Fibroblast of the conjunctiva (primary cell): ENCODE measurements at regions not wholly inside any gene's neighbourhood (a gene's known extent, or its start where the extent isn't known, plus 50 kb on each side); places are given as distances from the start of the nearest gene placed in this dataset.
"Not testable (repeated sequence)": the region's sequence is repeated elsewhere in the genome, so short reads cannot be mapped to it uniquely, and the experiment has no call there.

Experiments used
- DNase-seq: peaks from one replicate; pipeline ENCODE4 v3.0.0-alpha.2; 2010; ENCODE audit warnings: low read depth

- DNase-seq, result no peak
These were observed 1023.2 kb downstream of the TMTC2 start for GRCh38 chr12:83709899-83710298.

- peak; percentile 2 for DNase-seq
These were observed 1014.1 kb downstream of the TMTC2 start for GRCh38 chr12:83700838-83701237.

DNA sequence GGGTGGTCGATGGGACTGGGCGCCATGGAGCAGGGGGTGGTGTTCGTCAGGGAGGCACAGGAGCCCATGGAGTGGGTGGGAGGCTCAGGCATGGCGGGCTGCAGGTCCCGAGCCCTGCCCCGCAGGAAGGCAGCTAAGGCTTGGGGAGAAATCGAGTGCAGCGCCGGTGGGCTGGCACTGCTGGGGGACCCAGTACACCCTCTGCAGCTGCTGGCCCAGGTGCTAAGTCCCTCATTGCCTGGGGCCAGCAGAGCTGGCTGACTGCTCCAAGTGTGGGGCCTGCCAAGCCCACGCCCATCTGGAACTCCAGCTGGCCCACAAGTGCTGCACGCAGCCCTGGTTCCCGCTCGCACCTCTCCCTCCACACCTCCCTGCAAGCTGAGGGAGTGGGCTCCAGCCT, 1009.6 kb downstream of the TMTC2 start:
- DNase-seq, result not testable (repeated sequence)

GRCh38 chr12:83691730-83692129, 1005.0 kb downstream of the TMTC2 start:
- DNase-seq, result no peak

GRCh38 chr12:83690465-83690864, 1003.8 kb downstream of the TMTC2 start:
- no peak for DNase-seq

GRCh38 chr12:83689333-83689732, 1002.6 kb downstream of the TMTC2 start:
- no peak for DNase-seq

DNA sequence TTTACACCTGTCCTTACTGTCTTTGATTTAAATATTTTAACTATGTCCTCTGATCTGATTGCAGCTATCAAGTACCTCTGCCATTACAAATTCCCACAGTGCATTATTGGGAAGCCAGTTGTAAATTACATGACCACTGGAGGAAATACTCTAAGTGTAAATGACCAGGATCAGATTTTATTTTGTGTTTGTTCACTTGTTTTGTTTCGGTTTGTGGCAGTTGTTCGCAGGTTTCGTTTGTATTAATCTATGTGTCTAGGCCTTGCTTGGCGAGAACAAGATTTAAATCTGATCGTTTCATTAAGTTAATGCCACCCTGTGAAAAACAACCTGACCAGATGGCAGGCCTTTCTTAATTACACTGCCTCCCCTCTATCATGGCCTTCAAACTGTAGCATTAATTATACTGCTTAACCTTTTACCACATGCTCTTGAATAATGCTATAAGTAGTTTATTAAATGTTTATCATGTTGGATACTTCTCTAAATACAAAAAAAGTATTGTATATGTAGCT, 990.1 kb downstream of the TMTC2 start:
- DNase-seq, result no peak

DNA sequence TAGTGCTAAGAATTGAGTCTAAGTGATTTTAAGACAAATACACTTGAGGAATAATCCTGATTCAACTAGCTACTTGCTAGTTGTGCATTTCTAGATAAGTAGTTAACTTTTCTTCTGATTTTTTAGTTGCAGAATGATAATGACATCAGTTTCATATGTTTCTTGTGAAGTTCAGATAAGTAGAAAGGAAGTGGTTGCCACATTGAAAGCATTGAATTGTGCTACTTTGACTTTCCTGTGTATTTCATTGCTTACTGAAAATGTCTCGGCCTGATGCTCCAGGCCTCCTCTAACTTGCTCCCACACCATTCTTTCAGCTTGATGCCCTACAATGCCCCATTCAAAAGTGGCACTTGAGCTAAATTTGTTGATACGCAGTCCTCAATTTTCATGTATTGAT, 980.0 kb downstream of the TMTC2 start:
- no peak for DNase-seq

DNA sequence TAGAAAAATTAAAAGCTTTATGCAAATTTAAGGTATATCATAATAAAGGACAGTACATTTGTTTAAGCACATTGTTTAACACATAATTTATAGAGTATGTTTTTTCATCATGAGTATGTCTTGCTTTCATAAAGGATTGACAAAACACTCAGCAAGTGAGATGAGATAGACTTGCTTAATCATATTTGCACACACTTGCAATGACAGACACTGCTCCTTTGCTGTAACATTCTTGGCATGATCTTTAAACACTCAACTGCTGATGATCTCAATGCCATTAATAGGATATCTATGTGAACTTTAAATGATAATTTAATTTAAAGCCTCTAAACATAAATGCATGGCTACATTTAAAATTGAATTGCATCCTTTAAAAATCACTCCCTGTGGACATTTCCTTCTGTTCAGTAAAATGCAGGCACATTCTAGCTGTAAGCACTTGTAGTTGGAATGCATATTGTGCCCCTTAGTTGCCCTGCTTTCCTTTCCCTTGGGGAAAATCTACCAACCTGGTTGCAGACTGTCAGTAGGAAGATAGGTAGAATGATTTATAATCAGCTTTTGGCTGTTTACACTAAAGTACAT, 979.0 kb downstream of the TMTC2 start:
- DNase-seq, result no peak

- no peak for DNase-seq
These were observed 977.9 kb downstream of the TMTC2 start for GRCh38 chr12:83664650-83665049.

- DNase-seq, result no peak
These were observed 974.1 kb downstream of the TMTC2 start for GRCh38 chr12:83660727-83661358.

- no peak for DNase-seq
These were observed 972.6 kb downstream of the TMTC2 start for GRCh38 chr12:83659321-83659720.

- DNase-seq, result no peak
These were observed 969.3 kb downstream of the TMTC2 start for GRCh38 chr12:83656004-83656403.

DNA sequence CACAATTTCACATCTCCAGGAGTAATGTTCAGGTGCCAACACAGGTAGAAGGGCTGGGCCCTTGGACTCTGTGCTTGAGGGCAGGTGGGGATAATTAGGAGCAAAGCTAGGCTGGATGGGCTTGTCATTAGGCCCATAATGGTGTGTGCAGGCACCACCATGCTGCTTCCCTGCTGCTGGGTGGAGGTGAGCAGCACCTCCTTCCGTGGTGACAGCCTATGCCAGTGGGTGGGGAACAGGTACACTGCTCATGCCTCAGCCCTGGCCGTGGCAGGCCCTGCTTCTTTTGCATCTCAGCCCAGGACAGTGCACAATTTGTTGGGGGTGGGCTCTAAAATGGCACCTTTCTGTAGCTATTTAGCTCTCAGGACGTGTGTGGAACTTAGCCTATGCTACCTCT, 955.5 kb downstream of the TMTC2 start:
- no peak for DNase-seq

DNA sequence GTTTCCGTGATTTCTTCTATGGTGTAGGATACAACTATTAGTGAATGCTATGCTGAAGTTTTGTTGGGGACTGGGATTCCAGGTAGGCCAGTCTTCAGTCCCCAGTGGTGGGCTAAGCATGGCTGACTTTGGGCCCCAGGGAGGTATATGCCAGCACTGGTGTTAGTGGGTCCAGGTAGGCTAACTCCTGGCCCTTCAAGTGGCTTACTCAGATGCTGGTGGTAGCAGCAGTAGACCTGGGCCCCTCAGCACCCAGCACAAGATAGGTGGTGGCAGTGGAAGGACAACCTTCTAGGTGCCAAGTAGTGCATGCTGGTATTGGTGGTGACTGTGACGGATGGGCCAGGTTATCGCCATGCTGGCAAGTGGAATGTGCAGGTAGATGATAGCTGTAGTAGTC, 955.1 kb downstream of the TMTC2 start:
- no peak for DNase-seq

DNA sequence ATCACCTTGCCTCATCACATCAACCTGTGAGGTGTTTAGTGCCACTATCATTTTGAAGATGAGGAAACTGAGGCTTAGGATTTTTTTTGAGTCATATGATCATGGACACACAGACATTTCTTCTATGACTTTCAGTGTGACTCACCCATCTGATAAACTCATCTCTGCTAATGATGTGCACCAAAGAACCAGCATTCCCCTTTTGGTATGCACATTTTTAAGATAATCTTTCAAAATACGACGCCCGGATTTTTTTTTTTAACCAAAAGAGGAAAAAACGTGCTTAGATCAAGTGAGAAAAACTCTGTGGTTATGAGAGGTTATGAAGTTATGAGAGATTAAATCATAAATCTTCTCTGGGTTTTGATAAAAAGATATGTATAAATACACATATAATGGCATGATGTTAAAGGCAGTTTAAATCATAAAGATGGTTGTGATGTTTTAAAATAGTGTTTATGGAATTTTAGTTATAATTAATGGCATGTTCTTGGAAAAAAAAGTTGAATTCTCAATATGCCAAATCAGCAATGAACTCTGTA, 948.1 kb downstream of the TMTC2 start:
- no peak for DNase-seq

- no peak for DNase-seq
These were observed 943.8 kb downstream of the TMTC2 start for GRCh38 chr12:83630526-83630925.

GRCh38 chr12:83629931-83630330, 943.2 kb downstream of the TMTC2 start:
- DNase-seq, result no peak

GRCh38 chr12:83622205-83622604, 935.5 kb downstream of the TMTC2 start:
- no peak for DNase-seq

- no peak for DNase-seq
These were observed 933.3 kb downstream of the TMTC2 start for GRCh38 chr12:83619973-83620372.

DNA sequence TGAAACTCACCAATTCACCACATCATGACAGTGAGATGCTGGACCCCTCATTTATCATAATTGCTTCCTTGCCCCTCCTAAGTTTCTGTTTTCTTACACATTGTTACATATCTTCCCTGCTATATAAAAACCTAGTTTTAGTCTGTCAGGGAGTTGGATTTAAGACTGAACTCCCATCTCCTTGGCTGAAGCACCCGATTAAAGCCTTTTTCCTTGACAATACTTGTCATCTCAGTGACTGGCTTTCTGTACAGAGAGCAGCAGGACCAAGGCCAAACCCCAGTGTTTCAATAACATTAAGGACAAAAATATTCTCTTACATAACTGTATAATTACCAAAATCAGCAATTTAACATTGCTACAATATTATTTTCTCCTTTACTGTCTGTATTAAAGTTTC, 928.4 kb downstream of the TMTC2 start:
- DNase-seq, result no peak

DNA sequence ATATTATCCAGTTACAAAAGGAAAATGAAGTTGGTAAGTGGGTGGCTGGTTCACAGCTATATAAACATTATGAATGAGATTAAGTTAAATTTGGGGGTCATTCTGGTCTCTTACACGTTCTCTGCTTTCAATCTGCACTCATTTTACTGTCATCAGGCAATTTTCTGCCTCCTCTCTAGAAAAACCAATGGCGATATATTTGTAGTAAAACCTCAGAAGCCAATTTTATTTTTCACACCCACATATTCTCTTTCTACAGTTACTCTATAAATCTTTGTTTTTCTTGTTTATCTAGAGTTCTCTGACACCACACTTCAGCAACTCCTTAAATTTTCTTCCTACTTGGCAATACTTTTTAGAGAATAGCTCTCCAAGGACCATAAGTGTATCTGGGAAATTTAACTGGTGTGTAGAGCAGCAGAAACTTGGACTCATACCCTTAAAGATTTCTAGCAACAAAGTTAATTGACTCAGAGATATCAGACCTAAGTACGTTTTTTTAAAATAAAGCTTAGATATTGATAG, 926.9 kb downstream of the TMTC2 start:
- DNase-seq, result no peak

- DNase-seq, result no peak
These were observed 916.4 kb downstream of the TMTC2 start for GRCh38 chr12:83603106-83603505.

GRCh38 chr12:83575326-83575725, 888.6 kb downstream of the TMTC2 start:
- DNase-seq, result no peak
